H1 (cell line): ENCODE measurements at regions not wholly inside any gene's neighbourhood (a gene's known extent, or its start where the extent isn't known, plus 50 kb on each side); places are given as distances from the start of the nearest gene placed in this dataset.

Experiments
- BCL11A ChIP-seq, 2 experiments: IDR thresholded peaks; one replicate each; pipeline ENCODE4 v1.6.1; 2011; ENCODE audit warnings: low read depth in 2 of 2, low read length in 2 of 2, mild to moderate bottlenecking in 2 of 2
- EZH2 ChIP-seq: fragments of 200-600 bp; sonication (generic); IDR thresholded peaks from 2 replicates; pipeline ENCODE4 v1.7.1; 2012; ENCODE audit warnings: low read depth, mild to moderate bottlenecking, moderate library complexity, low read length, inconsistent platforms; ENCODE audit not compliant: severe bottlenecking
- KDM4A ChIP-seq: IDR thresholded peaks from one replicate; pipeline ENCODE4 v1.7.1; 2012; ENCODE audit warnings: low read depth, mild to moderate bottlenecking, moderate library complexity, low read length, inconsistent platforms; ENCODE audit not compliant: severe bottlenecking
- NRF1 ChIP-seq: IDR thresholded peaks from 2 replicates; pipeline ENCODE4 v1.6.1; 2011; ENCODE audit warnings: mild to moderate bottlenecking, low read depth, low read length, improper control_type of control experiment
- POU5F1 ChIP-seq: IDR thresholded peaks from 2 replicates; pipeline ENCODE4 v1.6.1; 2011; ENCODE audit warnings: low read depth, mild to moderate bottlenecking, low read length, moderate library complexity
- TF ChIP-seq, protein P1 (sequence below), 3 experiments: IDR thresholded peaks; 1 replicate in 2 of 3; 2 replicates in 1 of 3; pipeline versions ENCODE4 v1.5.1 to v1.6.1; 2011; ENCODE audit warnings: low read length in 3 of 3, mild to moderate bottlenecking in 3 of 3, inconsistent platforms in 2 of 3, low read depth in 1 of 3, moderate library complexity in 1 of 3; ENCODE audit not compliant: insufficient read depth in 1 of 3; ENCODE audit errors: control extremely low read depth in 1 of 3

- TF ChIP-seq BCL11A (IDR thresholded peaks at IDR 0.05; ENCODE audit: low read depth in 2 of 2, low read length in 2 of 2) (no peak), NRF1 (no peak), KDM4A (no peak), POU5F1 (no peak), EZH2 (no peak)
- TF ChIP-seq, protein P1, sequence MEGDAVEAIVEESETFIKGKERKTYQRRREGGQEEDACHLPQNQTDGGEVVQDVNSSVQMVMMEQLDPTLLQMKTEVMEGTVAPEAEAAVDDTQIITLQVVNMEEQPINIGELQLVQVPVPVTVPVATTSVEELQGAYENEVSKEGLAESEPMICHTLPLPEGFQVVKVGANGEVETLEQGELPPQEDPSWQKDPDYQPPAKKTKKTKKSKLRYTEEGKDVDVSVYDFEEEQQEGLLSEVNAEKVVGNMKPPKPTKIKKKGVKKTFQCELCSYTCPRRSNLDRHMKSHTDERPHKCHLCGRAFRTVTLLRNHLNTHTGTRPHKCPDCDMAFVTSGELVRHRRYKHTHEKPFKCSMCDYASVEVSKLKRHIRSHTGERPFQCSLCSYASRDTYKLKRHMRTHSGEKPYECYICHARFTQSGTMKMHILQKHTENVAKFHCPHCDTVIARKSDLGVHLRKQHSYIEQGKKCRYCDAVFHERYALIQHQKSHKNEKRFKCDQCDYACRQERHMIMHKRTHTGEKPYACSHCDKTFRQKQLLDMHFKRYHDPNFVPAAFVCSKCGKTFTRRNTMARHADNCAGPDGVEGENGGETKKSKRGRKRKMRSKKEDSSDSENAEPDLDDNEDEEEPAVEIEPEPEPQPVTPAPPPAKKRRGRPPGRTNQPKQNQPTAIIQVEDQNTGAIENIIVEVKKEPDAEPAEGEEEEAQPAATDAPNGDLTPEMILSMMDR (IDR thresholded peaks at IDR 0.05; ENCODE audit: control extremely low read depth in 1 of 3, insufficient read depth in 1 of 3, low read depth in 1 of 3, low read length in 3 of 3) = no peak
Measured at GRCh38 chr11:23496340-23496739, 636.1 kb upstream of the CCDC179 start (continued).
